T47D (cell line): ENCODE measurements at regions not wholly inside any gene's neighbourhood (a gene's known extent, or its start where the extent isn't known, plus 50 kb on each side); places are given as distances from the start of the nearest gene placed in this dataset.
"Not testable (repeated sequence)": the region's sequence is repeated elsewhere in the genome, so short reads cannot be mapped to it uniquely, and the experiment has no call there.

ENCODE experiments used
- DNase-seq, 2 experiments: peaks; one replicate each; pipeline versions ENCODE4 v3.0.0 to v3.0.0-alpha.2; 2011 to 2012; ENCODE audit warnings: low read depth in 1 of 2, low spot score in 1 of 2
- JUND ChIP-seq: IDR thresholded peaks from 2 replicates; pipeline ENCODE4 v1.6.1; 2012; ENCODE audit warnings: low read depth
- in situ Hi-C: cut with HindIII; loops from 2 replicates; pipeline ENCODE4 v1.10.0; 2016; ENCODE audit warnings: low sequenced_read_pairs, low pct_unique_long_range_greater_than_20kb

DNA sequence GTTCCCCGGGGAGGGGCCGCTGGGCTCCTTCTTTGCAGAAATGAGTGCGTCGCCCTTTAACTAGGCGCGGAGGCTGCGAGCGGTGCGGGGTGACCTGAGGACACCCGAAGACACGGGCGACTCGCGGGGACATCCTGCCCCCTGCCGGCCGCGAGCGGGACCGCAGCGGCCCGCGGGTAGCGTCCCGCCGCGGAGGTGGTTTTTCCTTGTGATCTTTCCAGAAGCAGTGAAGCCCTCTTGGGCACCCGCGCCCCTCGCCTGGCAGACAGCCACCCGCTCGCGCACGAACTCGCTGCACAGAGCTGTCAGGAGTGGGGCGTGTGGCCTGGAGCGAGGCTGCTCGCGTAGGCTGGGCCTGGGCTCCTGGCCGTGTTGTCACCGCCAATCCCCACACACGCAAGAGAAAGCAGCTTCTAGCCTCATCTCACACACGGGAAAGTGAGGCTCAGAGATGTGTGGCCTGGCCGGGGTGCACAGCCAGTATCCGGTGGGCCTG, 67.2 kb downstream of the DIO3 start:
- TF ChIP-seq JUND: no peak
- peak; percentile 77 to 78 for DNase-seq
- in situ Hi-C loops: no loop called here

DNA sequence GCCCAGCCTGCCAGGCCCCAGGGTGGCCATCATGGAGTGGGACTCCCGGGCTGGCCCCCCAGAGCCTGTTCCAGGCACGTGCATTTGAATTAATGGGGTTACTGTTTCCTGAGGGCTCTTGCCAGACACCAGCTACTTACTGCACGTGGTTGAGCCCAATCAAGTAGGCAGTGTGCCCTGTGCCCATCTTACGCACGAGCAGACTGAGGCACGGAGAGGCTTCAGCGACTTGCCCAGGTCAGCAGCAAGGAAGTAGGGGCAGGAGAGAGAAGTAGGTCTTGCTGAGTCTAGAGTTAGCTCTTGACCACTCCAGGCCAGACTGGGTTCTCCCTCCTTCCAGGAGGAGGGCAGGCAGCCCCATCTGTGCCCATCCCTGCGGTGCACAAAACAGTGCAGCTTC, 67.7 kb downstream of the DIO3 start:
- in situ Hi-C loops: no loop called here
- DNase-seq: no peak
- TF ChIP-seq JUND: no peak

DNA sequence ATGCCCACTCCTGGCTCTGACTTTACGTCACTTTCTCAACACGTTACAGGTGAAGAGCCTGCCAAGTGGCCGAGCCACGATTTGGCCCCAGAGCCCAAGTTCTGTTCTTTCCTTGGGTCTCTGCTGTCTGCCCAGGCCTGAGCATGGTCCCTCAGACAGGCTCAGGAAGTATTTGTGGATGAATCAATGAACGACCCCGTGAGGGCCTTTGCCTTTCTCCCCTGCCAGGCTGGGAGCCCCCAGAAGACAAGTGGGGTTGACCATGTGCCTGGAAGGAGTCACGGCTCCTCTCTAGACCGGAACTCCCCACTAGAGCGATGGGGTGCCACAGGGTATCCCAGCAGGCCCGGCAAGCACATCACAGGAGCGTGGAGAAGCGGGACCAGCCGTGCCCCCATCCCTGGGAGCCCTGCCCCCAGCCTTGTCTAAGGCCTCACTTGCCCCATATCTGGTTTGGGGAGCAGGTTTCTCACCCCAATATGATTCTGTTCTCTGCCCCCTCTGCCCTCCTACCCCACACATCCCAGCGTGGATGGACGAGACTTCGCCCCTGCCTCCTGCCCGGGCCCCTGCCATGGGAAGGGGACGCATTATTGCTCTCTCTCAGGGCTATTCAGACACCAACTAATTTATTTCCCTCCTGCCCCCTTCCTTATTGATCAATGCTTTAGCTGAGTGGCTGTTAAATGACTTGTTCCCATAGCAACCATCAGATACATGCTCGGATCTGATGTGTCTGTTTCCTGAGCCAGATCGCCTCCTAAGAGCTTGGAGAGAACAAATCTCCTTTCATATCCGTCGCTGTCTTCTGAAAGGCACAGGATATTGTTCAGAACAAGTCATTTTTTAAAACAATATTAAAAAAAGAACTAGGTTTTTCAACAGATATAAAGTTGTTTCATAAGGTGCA, 69.0 kb downstream of the DIO3 start:
- in situ Hi-C loops: no loop called here
- no peak for DNase-seq
- no peak for TF ChIP-seq JUND

- TF ChIP-seq JUND: no peak
- no peak for DNase-seq
- in situ Hi-C loops: no loop called here
Measured at GRCh38 chr14:101631199-101631598, 69.9 kb downstream of the DIO3 start.

GRCh38 chr14:101631970-101632369, 70.7 kb downstream of the DIO3 start:
- DNase-seq, in situ Hi-C loops: not testable (repeated sequence)

DNA sequence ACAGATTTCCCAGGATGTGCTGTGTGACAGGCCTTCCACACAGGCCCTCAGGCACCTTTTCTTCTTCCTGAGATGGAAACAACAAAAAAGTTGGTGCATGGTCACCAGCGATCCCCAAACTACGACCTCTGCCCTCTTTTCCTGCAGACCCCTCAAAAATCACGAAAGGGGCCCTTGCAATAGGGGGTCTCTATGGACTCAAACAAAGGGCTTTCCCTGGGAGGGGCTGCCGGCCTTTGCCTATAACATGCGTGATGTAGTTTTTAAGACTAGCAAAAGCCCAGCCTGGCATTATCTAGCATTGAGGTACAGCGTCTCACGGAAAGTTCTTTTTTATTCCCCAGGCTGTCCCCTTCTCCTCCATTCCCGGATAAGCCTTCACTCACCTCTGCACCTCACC, 71.2 kb downstream of the DIO3 start:
- in situ Hi-C loops: no loop called here
- DNase-seq: no peak
- TF ChIP-seq JUND: no peak

GRCh38 chr14:101633276-101633675, 72.0 kb downstream of the DIO3 start:
- in situ Hi-C loops: no loop called here

GRCh38 chr14:101634202-101634849, 73.0 kb downstream of the DIO3 start:
- in situ Hi-C loops: no loop called here
- no peak for DNase-seq

More at GRCh38 chr14:101633276-101633675, 72.0 kb downstream of the DIO3 start:
- no peak for TF ChIP-seq JUND
- DNase-seq: no peak

DNA sequence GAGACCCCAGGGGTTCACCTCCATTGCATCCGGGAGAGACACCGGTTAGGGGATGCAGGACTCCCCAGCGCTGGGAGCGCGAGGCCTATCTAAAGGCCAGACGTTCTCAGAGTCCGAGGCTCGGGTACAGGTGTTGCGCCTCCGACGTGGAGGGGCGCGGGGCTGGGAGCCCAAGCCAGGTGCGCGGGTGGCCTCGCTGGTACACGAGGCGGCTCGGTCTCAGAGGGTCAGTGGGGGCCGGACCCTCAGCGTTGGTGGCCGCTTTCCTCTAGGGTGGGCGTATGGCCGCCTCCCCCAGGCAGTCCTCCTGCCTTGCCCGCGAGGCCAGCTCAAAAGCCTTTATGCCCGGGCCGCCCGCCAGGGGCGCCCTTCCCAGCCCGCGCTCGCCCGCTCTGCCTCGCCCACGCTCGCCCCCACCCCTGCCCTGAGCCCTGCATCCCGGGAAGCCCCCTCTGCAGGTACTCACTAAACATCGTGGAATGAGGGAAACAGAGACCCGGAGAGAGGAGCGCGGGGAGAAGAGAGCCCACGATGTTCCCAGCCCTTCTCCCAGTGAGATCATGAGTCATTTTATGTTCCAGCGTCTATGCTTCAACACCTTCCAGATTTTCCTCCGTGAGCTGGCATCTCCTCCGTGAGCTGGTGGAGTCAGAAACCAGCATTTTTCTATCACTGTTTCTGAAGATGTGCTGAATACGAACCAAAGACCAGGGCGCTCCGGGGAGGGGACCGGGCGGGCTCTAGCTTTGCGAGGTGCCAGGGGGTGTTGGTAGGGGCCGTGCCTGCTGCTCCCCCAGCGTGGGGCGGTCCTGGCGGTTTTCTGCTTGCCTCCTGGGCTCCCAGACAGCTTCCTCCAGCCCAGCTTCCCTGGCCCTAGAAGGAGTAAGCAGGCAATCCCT, 73.8 kb downstream of the DIO3 start:
- no peak for TF ChIP-seq JUND
- in situ Hi-C loops: no loop called here
- no peak for DNase-seq

More at GRCh38 chr14:101634202-101634849, 73.0 kb downstream of the DIO3 start:
- TF ChIP-seq JUND: no peak

- no peak for TF ChIP-seq JUND
- in situ Hi-C loops: no loop called here
- DNase-seq: no peak
Measured at GRCh38 chr14:101635749-101636560, 74.7 kb downstream of the DIO3 start.

- in situ Hi-C loops: no loop called here
- no peak for DNase-seq
- no peak for TF ChIP-seq JUND
Measured at GRCh38 chr14:101639241-101639833, 78.0 kb downstream of the DIO3 start.
